ENCODE measurements at regions not wholly inside any gene's neighbourhood (a gene's known extent, or its start where the extent isn't known, plus 50 kb on each side); places are given as distances from the start of the nearest gene placed in this dataset.

GRCh38 chr4:23392860-23393458, 496.9 kb downstream of the PPARGC1A start:
- no peak overlapping the region for H3K4me3 ChIP-seq (ENCODE audit: low read depth in 2 of 2, low read length in 2 of 2)
- ATAC-seq, result no peak
- ChIA-PET POLR2A (no interaction called here), CTCF (no interaction called here)
- no peaks in the 10 kb centered on the region for H3K27me3 ChIP-seq (ENCODE audit: control insufficient read depth, insufficient read depth, low read length)
- H3K9me3 ChIP-seq (ENCODE audit: control insufficient read depth, insufficient read depth, low read depth, low read length), result no peaks in the 10 kb centered on the region
- DNase-seq (ENCODE audit: low read depth, low spot score), result no peak
- no peaks in the 10 kb centered on the region for H3K4me1 ChIP-seq (ENCODE audit: control insufficient read depth, insufficient read depth, low read length)
- intact Hi-C loops (cut with micrococcal nuclease; ENCODE audit: unreplicated experiment), result no loop called here
- H3K27ac ChIP-seq (ENCODE audit: low read length), result no peak overlapping the region
- no peaks in the 10 kb centered on the region for H3K36me3 ChIP-seq (ENCODE audit: control insufficient read depth, insufficient read depth, low read length)
- in situ Hi-C loops (cut with HindIII; ENCODE audit: low pct_unique_long_range_greater_than_20kb, low sequenced_read_pairs), result no loop called here
- no TSS peak for BruUV-seq (replicated peaks)
- TF ChIP-seq CTCF (IDR thresholded peaks at IDR 0.05), result no peak
- TF ChIP-seq POLR2AphosphoS5 (IDR thresholded peaks at IDR 0.05; ENCODE audit: low read depth, low read length), result no peak
- no peak for TF ChIP-seq TCF7L2 (IDR thresholded peaks at IDR 0.05; ENCODE audit: low read depth, low read length)
- TF ChIP-seq, protein P1, sequence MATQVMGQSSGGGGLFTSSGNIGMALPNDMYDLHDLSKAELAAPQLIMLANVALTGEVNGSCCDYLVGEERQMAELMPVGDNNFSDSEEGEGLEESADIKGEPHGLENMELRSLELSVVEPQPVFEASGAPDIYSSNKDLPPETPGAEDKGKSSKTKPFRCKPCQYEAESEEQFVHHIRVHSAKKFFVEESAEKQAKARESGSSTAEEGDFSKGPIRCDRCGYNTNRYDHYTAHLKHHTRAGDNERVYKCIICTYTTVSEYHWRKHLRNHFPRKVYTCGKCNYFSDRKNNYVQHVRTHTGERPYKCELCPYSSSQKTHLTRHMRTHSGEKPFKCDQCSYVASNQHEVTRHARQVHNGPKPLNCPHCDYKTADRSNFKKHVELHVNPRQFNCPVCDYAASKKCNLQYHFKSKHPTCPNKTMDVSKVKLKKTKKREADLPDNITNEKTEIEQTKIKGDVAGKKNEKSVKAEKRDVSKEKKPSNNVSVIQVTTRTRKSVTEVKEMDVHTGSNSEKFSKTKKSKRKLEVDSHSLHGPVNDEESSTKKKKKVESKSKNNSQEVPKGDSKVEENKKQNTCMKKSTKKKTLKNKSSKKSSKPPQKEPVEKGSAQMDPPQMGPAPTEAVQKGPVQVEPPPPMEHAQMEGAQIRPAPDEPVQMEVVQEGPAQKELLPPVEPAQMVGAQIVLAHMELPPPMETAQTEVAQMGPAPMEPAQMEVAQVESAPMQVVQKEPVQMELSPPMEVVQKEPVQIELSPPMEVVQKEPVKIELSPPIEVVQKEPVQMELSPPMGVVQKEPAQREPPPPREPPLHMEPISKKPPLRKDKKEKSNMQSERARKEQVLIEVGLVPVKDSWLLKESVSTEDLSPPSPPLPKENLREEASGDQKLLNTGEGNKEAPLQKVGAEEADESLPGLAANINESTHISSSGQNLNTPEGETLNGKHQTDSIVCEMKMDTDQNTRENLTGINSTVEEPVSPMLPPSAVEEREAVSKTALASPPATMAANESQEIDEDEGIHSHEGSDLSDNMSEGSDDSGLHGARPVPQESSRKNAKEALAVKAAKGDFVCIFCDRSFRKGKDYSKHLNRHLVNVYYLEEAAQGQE (IDR thresholded peaks at IDR 0.05; ENCODE audit: insufficient read depth in 1 of 2, low read depth in 2 of 2, low read length in 1 of 2), result no peak
- TF ChIP-seq SIN3A (IDR thresholded peaks at IDR 0.05; ENCODE audit: borderline replicate concordance, insufficient read depth, low read depth, low read length), result no peak

DNA sequence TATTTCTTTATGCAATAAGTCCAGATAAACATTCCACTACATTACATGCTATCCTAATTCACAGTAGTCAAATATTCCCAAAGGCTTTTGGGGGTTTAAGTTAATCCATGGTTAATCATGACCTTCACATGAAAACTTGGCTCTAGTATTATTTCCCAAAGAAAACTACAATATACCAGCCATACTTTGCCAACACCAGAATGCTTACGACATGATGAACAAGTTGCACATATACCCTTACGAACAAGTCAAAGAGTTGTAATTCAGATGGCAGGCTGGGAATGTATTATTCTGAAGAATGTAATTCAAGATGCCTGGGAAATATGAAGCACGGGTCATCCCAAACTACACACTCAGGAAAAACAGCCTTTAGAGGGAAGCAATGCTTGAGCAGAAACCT, 499.6 kb downstream of the PPARGC1A start:
- ChIA-PET CTCF (no interaction called here), POLR2A (no interaction called here)
- no peaks in the 10 kb centered on the region for H3K4me1 ChIP-seq (ENCODE audit: control insufficient read depth, insufficient read depth, low read length)
- no peak for ATAC-seq
- H3K9me3 ChIP-seq (ENCODE audit: control insufficient read depth, insufficient read depth, low read depth, low read length), result no peaks in the 10 kb centered on the region
- intact Hi-C loops (cut with micrococcal nuclease; ENCODE audit: unreplicated experiment) (no loop called here), in situ Hi-C loops (cut with HindIII; ENCODE audit: low pct_unique_long_range_greater_than_20kb, low sequenced_read_pairs) (no loop called here)
- no peak overlapping the region for H3K27ac ChIP-seq (ENCODE audit: low read length)
- no peak for DNase-seq (ENCODE audit: low read depth, low spot score)
- H3K36me3 ChIP-seq (ENCODE audit: control insufficient read depth, insufficient read depth, low read length), result no peaks in the 10 kb centered on the region
- H3K27me3 ChIP-seq (ENCODE audit: control insufficient read depth, insufficient read depth, low read length), result no peaks in the 10 kb centered on the region
- no peak overlapping the region for H3K4me3 ChIP-seq (ENCODE audit: low read depth in 2 of 2, low read length in 2 of 2)
- no TSS peak for BruUV-seq (replicated peaks)
- no peak for TF ChIP-seq CTCF (IDR thresholded peaks at IDR 0.05)
- TF ChIP-seq SIN3A (IDR thresholded peaks at IDR 0.05; ENCODE audit: borderline replicate concordance, insufficient read depth, low read depth, low read length), result no peak
- TF ChIP-seq POLR2AphosphoS5 (IDR thresholded peaks at IDR 0.05; ENCODE audit: low read depth, low read length), result no peak
- TF ChIP-seq, protein P1 (IDR thresholded peaks at IDR 0.05; ENCODE audit: insufficient read depth in 1 of 2, low read depth in 2 of 2, low read length in 1 of 2), result no peak
- TF ChIP-seq TCF7L2 (IDR thresholded peaks at IDR 0.05; ENCODE audit: low read depth, low read length), result no peak
